Colonic mucosa (tissue), 4 donors: ENCODE measurements at regions not wholly inside any gene's neighbourhood (a gene's known extent, or its start where the extent isn't known, plus 50 kb on each side); places are given as distances from the start of the nearest gene placed in this dataset.

ENCODE experiments used
- DNase-seq: peaks from one replicate; pipeline ENCODE4 v3.0.0-alpha.2; 2020
- H3K27ac ChIP-seq: fragments of 200-600 bp; one replicate; pipeline ENCODE4 v1.8.0; 2021
- H3K27me3 ChIP-seq: fragments of 200-600 bp; one replicate; pipeline ENCODE4 v1.8.0; 2021
- H3K36me3 ChIP-seq: fragments of 200-600 bp; one replicate; pipeline ENCODE4 v1.8.0; 2021
- H3K4me1 ChIP-seq: fragments of 200-600 bp; one replicate; pipeline ENCODE4 v1.8.0; 2021; ENCODE audit warnings: mild to moderate bottlenecking
- H3K4me3 ChIP-seq: fragments of 200-600 bp; one replicate; pipeline ENCODE4 v1.8.0; 2021
- H3K9ac ChIP-seq, 2 donors: one replicate each; pipeline ENCODE4 v1.7.0; 2013; ENCODE audit warnings: control low read depth in 2 of 2, low read depth in 2 of 2, low read length in 2 of 2
- H3K9me3 ChIP-seq: fragments of 200-600 bp; one replicate; pipeline ENCODE4 v1.8.0; 2021
- intact Hi-C: fragments of 100-400 bp; cut with DNase I; formaldehyde crosslinking; loops from one replicate; pipeline ENCODE4 v1.14.1; 2022
- TF ChIP-seq, protein P1 (sequence below): fragments of 200-600 bp; IDR thresholded peaks from one replicate; pipeline ENCODE4 v1.8.0; 2022; ENCODE audit warnings: antibody characterized with exemption, mild to moderate bottlenecking
- donor health status: healthy.
- donor health status: DM: no; HTN: no; CAD: no.
- donor health status: DM: no; HTN: no; CAD: no.

DNA sequence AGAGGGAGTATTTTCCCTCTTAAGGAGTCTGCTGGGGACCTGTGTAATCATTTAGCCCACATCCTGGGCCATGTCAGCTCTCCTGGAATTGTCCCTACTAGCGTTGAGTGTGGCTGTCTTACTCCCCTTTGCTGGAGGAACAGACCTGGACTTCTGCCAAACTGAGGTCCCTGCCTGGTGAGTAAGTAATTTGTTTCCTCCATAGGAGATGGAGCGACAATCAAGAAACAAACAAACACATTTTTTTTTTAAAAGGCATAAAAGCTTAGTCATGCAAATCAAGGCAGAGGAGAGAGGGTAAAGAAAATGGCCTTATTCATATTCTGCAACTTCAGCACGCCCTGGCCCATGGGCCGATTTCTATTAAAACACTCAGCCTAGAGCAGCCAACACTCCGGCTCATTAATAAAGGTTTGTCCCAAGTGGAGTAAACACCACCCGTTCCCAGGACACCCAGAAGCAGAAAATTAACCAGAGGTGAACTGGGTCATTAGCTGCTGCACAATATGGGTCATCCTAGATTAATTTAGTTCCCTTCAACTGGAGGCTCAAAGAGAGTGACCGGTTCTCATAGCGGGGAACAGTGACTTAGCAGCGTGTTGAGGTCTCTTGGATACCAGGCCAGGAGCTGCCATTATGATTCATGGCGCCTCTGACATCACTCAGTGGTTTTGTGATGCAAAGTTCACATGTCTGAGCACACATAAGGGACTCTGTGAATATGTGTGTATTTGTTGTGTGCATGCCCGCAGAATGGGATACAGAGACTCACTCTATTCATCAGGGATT is 165.0 kb upstream of the SULF2 start:
- H3K9ac ChIP-seq, result no peak overlapping the region
- intact Hi-C loops, result no loop called here
- no peak for DNase-seq

DNA sequence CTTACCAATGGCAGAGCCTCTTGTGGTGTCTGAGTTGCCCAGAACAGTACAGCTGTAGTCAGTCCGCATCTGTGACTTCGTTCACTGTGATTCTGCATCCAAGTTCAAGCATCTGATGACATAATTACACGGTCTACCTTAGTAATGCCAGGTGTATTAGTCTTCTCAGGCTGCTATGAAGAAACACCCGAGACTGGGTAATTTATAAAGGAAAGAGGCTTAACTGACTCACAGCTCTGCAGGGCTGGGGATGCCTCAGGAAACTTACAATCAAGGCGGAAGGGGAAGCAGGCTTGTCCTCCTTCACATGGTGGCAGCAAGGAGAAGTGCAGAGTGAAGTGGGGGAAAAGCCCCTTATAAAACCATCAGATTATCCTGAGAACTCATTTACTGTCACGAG is 163.9 kb upstream of the SULF2 start:
- DNase-seq, result no peak
- Histone ChIP-seq H3K9me3 (no peaks in the 10 kb centered on the region), H3K9ac (no peak overlapping the region), H3K4me1 (no peaks in the 10 kb centered on the region), H3K27me3 (no peaks in the 10 kb centered on the region), H3K4me3 (no peak overlapping the region), H3K36me3 (no peaks in the 10 kb centered on the region), H3K27ac (no peak overlapping the region)
- intact Hi-C loops, result no loop called here
- TF ChIP-seq, protein P1, sequence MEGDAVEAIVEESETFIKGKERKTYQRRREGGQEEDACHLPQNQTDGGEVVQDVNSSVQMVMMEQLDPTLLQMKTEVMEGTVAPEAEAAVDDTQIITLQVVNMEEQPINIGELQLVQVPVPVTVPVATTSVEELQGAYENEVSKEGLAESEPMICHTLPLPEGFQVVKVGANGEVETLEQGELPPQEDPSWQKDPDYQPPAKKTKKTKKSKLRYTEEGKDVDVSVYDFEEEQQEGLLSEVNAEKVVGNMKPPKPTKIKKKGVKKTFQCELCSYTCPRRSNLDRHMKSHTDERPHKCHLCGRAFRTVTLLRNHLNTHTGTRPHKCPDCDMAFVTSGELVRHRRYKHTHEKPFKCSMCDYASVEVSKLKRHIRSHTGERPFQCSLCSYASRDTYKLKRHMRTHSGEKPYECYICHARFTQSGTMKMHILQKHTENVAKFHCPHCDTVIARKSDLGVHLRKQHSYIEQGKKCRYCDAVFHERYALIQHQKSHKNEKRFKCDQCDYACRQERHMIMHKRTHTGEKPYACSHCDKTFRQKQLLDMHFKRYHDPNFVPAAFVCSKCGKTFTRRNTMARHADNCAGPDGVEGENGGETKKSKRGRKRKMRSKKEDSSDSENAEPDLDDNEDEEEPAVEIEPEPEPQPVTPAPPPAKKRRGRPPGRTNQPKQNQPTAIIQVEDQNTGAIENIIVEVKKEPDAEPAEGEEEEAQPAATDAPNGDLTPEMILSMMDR, result no peak

More for the DNA sequence above, 165.0 kb upstream of the SULF2 start:
- Histone ChIP-seq H3K9me3 (no peaks in the 10 kb centered on the region), H3K4me3 (no peak overlapping the region), H3K36me3 (no peaks in the 10 kb centered on the region), H3K27ac (no peak overlapping the region), H3K27me3 (no peaks in the 10 kb centered on the region), H3K4me1 (no peaks in the 10 kb centered on the region)
- TF ChIP-seq, protein P1, result no peak

DNA sequence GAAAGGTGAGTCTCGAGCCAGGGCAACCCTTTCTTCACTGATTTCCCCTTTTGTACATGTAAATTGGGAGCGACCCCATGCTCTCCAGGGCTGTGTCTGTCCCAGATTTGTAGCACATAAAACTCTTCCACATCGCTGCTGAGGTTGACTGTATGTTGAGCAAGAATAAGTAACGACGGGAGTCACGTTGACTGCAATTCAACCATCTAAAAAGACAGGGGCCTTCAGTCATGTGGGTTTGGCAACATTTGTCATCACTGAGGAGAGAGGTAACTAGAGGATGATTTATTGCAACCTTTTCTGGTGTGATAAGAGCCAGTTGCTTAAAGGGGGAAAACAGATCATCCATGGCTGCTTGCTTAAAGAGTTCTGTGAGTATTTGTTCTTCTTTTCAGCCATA is 159.4 kb upstream of the SULF2 start:
- DNase-seq, result no peak
- Histone ChIP-seq H3K4me3 (no peak overlapping the region), H3K27ac (no peak overlapping the region), H3K27me3 (no peaks in the 10 kb centered on the region), H3K4me1 (no peaks in the 10 kb centered on the region), H3K36me3 (no peaks in the 10 kb centered on the region), H3K9ac (no peak overlapping the region), H3K9me3 (no peaks in the 10 kb centered on the region)
- intact Hi-C loops, result no loop called here
- TF ChIP-seq, protein P1, result no peak

DNA sequence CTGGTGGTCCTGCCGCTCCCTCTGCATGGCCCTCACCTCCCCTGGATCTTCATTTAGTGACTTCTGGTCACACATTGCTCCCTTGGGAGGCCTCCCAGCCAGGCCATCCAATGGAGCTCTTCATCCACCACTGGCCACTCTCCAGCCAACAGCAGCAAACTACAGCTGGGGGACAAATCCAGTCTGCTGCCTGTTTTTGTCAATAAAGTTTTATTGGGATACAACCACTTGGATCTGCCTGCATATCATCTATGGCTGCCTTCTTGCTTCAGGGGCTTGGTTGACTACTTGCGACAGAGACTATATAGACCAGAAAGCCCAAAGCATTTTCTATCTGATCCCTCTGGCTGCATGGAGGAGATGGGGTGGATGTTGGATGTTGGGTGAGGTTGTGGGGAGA is 156.6 kb upstream of the SULF2 start:
- DNase-seq, result no peak
- intact Hi-C loops, result no loop called here
- no peak overlapping the region for H3K9ac ChIP-seq

DNA sequence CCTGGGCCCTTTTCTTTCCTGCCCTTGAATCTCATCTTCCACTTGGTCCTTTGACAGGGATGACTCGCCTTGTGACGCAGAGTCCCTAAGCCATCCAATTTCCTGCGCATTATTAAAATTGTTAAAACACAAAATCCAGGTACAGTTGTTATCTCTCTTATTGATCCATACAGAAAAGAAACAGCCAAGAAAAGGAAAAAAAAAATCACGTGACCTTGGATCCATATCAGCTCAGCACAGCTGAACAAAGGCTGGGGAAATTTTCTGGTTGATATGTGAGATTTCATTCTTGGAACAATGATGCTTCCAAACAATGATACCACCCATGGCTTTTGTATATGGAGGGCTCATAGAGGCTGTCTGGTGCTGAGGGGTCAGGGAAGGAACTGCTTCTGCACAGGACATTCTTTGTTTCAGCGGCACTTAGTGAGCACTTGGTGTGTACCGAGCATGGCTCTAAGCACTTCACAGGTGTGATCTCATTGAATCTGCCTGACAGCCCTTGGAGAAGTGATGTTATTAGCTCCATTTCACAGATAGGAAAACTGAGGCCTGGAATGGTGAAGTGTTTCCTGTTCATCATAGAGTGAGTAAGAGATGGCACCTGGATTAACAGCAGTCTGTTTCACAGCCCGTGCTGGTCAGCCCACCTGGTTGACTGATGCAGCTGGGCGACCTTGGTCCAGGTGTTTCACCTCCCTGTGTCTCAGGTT is 155.0 kb upstream of the SULF2 start:
- TF ChIP-seq, protein P1, result no peak
- Histone ChIP-seq H3K27ac (no peak overlapping the region), H3K36me3 (no peaks in the 10 kb centered on the region), H3K4me3 (no peak overlapping the region), H3K27me3 (no peaks in the 10 kb centered on the region), H3K4me1 (no peaks in the 10 kb centered on the region), H3K9me3 (no peaks in the 10 kb centered on the region), H3K9ac (no peak overlapping the region)
- intact Hi-C loops, result no loop called here
- no peak for DNase-seq

More for the DNA sequence above, 156.6 kb upstream of the SULF2 start:
- H3K27ac ChIP-seq, result no peak overlapping the region
- H3K4me3 ChIP-seq, result no peak overlapping the region
- H3K9me3 ChIP-seq, result no peaks in the 10 kb centered on the region
- no peaks in the 10 kb centered on the region for H3K27me3 ChIP-seq
- no peaks in the 10 kb centered on the region for H3K4me1 ChIP-seq
- TF ChIP-seq, protein P1, result no peak
- no peaks in the 10 kb centered on the region for H3K36me3 ChIP-seq
